Ectodermal cell (in vitro differentiated cells): ENCODE measurements at regions not wholly inside any gene's neighbourhood (a gene's known extent, or its start where the extent isn't known, plus 50 kb on each side); places are given as distances from the start of the nearest gene placed in this dataset.

Experiments used
- H3K27ac ChIP-seq: 2 replicates; pipeline ENCODE4 v1.7.0; 2013; ENCODE audit warnings: mild to moderate bottlenecking, low read depth, low read length; ENCODE audit not compliant: insufficient read depth, poor library complexity, severe bottlenecking
- H3K27me3 ChIP-seq: 2 replicates; pipeline ENCODE4 v1.7.0; 2013; ENCODE audit warnings: mild to moderate bottlenecking, low read length; ENCODE audit not compliant: insufficient read depth, control insufficient read depth, poor library complexity, severe bottlenecking
- H3K36me3 ChIP-seq: one replicate; pipeline ENCODE4 v1.7.0; 2013; ENCODE audit warnings: low read length; ENCODE audit not compliant: control insufficient read depth, insufficient read depth
- H3K4me1 ChIP-seq: one replicate; pipeline ENCODE4 v1.7.0; 2013; ENCODE audit warnings: low read length; ENCODE audit not compliant: control insufficient read depth, insufficient read depth
- H3K4me3 ChIP-seq: 2 replicates; pipeline ENCODE4 v1.7.0; 2013; ENCODE audit warnings: low read depth, low read length, control low read depth; ENCODE audit not compliant: insufficient read depth
- H3K9me3 ChIP-seq: 2 replicates; pipeline ENCODE4 v1.7.0; 2013; ENCODE audit warnings: mild to moderate bottlenecking, low read length, moderate library complexity; ENCODE audit not compliant: control insufficient read depth
- WGBS, 2 experiments: methylation state at CpG; one replicate each; pipeline ENCODE4 v1.1.7; 2013; ENCODE audit warnings: missing lambda C conversion rate in 2 of 2; 5-methylcytosine and 5-hydroxymethylcytosine counted together

DNA sequence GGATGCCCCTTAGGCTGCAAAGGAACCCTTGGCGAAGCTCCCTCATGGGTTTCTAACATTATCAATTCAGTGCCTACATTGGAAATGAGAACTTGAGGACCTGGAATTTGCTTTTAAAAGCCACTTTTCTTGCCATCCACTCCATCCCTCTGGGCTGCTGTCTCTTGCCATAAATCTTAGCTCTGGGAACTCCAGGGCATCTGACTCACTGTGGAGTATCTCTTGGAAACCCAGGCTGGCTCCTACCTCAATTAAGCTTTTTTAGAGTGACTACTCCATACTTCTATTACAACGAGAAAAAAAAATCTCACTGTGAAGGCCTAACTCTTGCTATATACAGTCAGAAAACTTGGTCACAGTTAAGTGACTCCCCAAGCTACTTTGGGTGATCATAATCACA lies 227.2 kb upstream of the SETBP1 start:
- Histone ChIP-seq H3K27ac (no peak overlapping the region), H3K4me1 (no peaks in the 10 kb centered on the region), H3K36me3 (no peaks in the 10 kb centered on the region), H3K9me3 (no peaks in the 10 kb centered on the region), H3K4me3 (no peak overlapping the region), H3K27me3 (no peaks in the 10 kb centered on the region)
- WGBS, 2 experiments: 92 to 94% methylated on average over 2 of the region's 2 CpGs

DNA sequence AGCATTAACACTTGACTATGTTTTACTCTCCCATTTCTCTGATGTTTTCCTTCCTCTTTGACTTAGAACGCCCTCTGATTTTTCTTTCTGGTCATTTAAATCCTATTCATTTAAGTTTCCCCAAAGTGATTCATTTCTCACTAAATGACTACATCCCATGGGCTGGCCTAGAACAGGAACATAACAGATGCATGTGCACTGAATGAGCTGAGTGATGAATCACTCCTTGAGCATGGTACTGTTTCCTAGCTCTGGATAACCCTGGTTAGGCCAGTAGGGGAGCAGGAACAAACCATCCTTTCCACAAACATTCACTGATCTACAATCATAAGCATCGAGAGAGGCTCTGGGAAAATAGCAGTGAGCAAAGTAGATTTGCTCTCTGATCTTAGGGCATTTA lies 221.9 kb upstream of the SETBP1 start:
- 89 to 93% methylated on average over 1 to 2 of the region's 2 CpGs for WGBS, 2 experiments
- no peaks in the 10 kb centered on the region for H3K27me3 ChIP-seq
- H3K27ac ChIP-seq: no peak overlapping the region
- H3K36me3 ChIP-seq: no peaks in the 10 kb centered on the region
- no peaks in the 10 kb centered on the region for H3K4me1 ChIP-seq
- H3K9me3 ChIP-seq: no peaks in the 10 kb centered on the region
- no peak overlapping the region for H3K4me3 ChIP-seq

DNA sequence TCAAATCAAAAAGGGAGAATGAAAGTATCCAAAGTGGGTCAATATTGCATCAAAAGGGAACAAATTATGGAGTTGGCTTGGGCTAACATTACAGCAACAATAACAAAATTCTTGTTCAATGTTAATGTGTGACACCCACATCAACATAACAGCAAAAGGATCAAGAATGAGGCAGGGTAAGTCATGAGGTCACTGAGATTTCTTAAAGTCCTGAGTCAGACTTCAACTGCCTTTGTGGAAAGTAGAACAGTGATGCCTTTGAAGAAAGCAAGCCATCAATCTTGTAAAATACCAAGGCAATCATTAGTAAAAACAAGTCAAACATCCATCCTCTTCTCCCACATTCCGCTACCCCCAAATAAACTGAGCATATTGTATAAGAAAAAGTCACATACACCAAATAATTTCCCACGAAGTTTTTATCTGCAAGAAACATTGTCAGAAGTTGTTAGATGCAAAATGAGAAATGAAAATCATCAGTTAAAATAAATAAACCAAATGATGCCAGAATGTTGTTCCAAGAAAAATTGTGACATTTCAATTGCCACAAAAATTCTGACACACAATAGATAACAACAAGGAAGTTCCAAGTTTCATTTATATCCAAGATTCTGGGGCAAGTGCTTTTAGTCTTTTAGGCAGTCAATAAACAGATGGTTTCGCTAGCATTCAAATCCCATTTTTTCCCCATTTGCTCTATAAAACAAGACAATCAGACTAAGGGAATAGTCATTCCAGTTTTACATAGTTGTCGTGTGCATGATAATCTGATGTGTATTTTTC lies 216.1 kb upstream of the SETBP1 start:
- H3K27ac ChIP-seq: peak overlapping the region; percentile 51
- no peaks in the 10 kb centered on the region for H3K4me1 ChIP-seq
- 67 to 84% methylated on average over 2 to 3 of the region's 4 CpGs for WGBS, 2 experiments
- H3K27me3 ChIP-seq: no peaks in the 10 kb centered on the region
- H3K4me3 ChIP-seq: no peak overlapping the region
- H3K36me3 ChIP-seq: no peaks in the 10 kb centered on the region
- no peaks in the 10 kb centered on the region for H3K9me3 ChIP-seq

DNA sequence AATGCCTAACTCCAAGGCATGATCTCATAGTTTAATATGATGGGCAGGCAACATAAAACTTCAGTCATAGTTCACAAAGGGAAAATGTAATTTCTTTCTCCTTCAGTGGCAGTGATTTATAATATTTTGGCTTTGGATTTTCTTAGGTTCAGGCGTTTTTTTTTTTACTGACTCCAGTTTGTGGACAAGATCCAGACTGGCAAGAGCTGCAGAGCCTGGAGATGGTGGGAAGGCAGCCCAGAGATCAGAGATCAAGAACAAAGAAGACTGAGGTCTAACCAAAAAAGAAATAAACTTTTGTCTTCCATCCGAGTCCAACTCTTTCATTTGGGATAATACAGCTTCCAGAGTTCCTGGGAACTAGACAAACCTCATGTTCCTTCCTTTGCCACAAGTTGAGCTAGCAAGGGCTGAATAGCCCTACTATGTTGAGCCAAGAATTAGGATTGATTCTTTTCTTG lies 215.3 kb upstream of the SETBP1 start:
- Histone ChIP-seq H3K9me3 (no peaks in the 10 kb centered on the region), H3K27me3 (no peaks in the 10 kb centered on the region), H3K4me1 (no peaks in the 10 kb centered on the region), H3K36me3 (no peaks in the 10 kb centered on the region), H3K27ac (peak overlapping the region; percentile 3), H3K4me3 (no peak overlapping the region)
- 87 to 97% methylated on average over 2 of the region's 2 CpGs for WGBS, 2 experiments

DNA sequence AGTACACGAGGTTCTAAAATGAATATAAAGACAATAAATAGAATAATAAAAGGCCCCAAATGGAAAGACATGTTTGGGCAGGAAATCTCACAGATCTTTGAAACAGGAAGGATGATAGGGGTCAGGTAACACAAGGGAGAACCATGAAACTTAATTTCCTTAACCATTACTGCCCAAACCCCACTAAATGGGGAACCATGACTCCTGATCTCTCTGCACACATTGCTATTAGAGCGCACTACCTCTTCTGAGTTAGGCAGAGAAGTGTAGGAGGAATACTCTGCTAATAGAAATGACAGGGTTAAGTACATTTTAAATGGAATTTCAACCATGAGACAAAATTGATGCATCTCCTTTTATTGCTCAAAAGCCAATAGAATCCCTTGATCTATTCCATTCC lies 213.7 kb upstream of the SETBP1 start:
- WGBS, 2 experiments: 100% methylated on average over 1 to 2 of the region's 2 CpGs
- no peaks in the 10 kb centered on the region for H3K9me3 ChIP-seq

DNA sequence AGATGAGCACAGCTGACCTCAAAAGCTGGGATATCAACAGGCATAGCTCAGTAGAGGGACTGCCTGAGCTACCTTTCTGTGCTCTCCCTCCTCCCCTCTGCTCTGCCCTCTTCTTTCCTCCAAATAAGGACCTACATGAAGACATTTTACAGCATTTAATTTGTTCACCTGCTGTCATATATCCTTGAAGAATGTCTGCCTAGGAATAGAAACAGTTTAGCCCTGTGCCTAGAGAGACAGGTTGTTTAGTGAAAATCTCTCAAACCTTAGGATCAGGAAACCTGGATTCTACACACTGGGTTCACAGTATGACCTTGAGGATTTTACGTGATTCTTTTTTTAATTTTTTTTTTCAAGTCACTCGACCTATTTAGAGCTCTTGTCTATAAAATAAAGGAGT lies 213.0 kb upstream of the SETBP1 start:
- H3K9me3 ChIP-seq: no peaks in the 10 kb centered on the region
- H3K36me3 ChIP-seq: no peaks in the 10 kb centered on the region
- no peak overlapping the region for H3K27ac ChIP-seq
- no peaks in the 10 kb centered on the region for H3K4me1 ChIP-seq
- no peaks in the 10 kb centered on the region for H3K27me3 ChIP-seq
- no peak overlapping the region for H3K4me3 ChIP-seq
- 100% methylated on average over 2 of the region's 2 CpGs; no CpG with 5 or more reads in 1 of the 2 experiments for WGBS, 2 experiments

More for the DNA sequence above, 213.7 kb upstream of the SETBP1 start:
- Histone ChIP-seq H3K4me1 (no peaks in the 10 kb centered on the region), H3K4me3 (no peak overlapping the region), H3K27ac (no peak overlapping the region), H3K27me3 (no peaks in the 10 kb centered on the region), H3K36me3 (no peaks in the 10 kb centered on the region)

DNA sequence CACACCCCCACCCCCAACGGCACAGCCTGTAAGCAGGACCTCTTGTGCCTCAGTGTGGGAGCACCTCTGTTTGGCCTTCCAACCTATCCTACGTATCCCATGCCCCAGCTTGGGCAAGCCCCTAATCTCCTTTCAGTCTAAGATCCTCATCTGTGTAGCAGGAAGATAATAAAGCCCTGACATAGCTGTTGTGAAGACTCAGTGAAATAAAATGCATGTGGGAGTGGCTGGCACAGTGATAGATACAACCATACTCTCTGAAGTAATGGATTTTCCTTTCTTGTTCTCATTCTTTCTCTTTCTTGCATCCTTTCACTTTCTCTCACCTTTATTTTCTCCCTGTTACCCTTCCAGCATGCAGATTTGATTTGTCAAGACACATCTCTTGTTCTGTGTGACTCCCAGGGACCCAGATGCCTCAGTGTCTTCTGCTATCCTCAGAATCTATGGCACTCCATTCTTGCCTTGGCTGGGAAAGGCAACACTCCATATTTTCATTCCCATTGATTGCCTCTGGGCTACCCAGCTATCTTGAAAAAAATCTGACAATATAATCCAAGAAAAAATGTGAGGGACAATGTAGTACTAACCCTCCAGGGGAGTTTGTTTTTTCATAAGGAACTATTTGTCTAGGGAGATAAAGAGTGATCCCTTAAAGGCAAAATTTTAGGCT lies 207.2 kb upstream of the SETBP1 start:
- Histone ChIP-seq H3K4me3 (no peak overlapping the region), H3K27ac (no peak overlapping the region), H3K4me1 (peaks cover 12% of the 10 kb centered on the region), H3K36me3 (no peaks in the 10 kb centered on the region), H3K27me3 (no peaks in the 10 kb centered on the region), H3K9me3 (no peaks in the 10 kb centered on the region)
- 84 to 90% methylated on average over 2 of the region's 2 CpGs for WGBS, 2 experiments

DNA sequence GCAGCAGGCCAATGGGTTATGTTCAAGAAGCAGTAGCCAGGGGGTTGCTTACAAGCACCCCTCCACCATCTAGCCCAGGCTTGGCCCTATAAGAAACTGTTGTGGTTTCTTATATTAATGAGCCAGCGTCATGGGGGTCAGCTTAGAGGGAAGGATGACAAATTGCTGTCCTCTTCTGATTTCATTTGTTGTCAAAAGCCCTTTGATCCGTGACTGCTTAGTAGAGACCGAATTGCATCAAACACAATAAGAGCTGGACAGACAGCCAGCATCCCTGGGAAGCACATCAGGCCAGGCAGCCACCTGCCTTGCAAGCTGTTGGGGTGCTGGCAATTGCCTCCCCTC lies 206.6 kb upstream of the SETBP1 start:
- H3K27me3 ChIP-seq: no peaks in the 10 kb centered on the region
- H3K9me3 ChIP-seq: no peaks in the 10 kb centered on the region
- H3K36me3 ChIP-seq: no peaks in the 10 kb centered on the region
- H3K4me3 ChIP-seq: no peak overlapping the region
- WGBS, 2 experiments: 76 to 82% methylated on average over 3 of the region's 3 CpGs
- no peak overlapping the region for H3K27ac ChIP-seq
- peaks cover 12% of the 10 kb centered on the region for H3K4me1 ChIP-seq

DNA sequence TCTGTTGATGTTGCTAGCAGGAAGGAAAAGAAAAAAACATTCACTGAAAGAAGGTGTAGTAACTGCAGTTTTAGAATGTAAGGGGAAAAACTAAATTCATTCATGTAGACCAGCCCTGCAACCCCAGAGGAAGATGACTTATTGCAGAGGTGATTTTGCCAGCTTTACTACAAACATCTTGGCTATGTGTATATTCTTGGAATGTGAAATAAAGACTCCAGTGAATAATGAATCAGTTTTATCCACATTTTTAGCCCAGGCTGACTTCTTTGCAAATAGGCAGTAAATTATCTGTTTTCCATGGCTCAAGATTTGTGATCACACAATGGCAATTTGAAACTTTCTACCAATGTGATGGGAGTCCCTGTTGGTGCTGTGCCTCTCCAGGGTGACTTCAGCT lies 206.1 kb upstream of the SETBP1 start:
- Histone ChIP-seq H3K36me3 (no peaks in the 10 kb centered on the region), H3K9me3 (no peaks in the 10 kb centered on the region), H3K27ac (no peak overlapping the region), H3K4me1 (peaks cover 12% of the 10 kb centered on the region), H3K27me3 (no peaks in the 10 kb centered on the region), H3K4me3 (no peak overlapping the region)

DNA sequence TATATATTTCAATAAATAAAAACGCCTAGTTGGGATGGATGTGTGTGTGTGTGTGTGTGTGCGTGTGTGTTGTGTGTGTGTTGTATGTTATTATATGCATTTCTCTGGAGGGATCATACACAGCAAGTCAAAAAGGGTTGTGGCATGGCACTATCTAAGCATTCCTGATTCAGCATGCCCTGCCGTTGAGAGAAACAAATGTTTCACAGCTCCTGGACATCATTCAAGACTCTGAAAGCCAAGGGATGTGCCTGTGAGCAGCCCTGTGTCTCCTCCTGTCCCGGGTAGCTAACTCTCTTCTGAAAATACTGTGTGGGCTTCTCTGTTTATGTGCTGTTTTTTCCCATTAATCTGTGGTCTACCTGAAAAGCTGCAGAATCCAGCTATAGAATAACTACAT lies 197.9 kb upstream of the SETBP1 start:
- H3K9me3 ChIP-seq: no peaks in the 10 kb centered on the region
- H3K36me3 ChIP-seq: no peaks in the 10 kb centered on the region
- no peak overlapping the region for H3K4me3 ChIP-seq
- no peak overlapping the region for H3K27ac ChIP-seq
- no peaks in the 10 kb centered on the region for H3K4me1 ChIP-seq
- H3K27me3 ChIP-seq: no peaks in the 10 kb centered on the region
- 82 to 92% methylated on average over 4 of the region's 4 CpGs for WGBS, 2 experiments
